ENCODE measurements at regions not wholly inside any gene's neighbourhood (a gene's known extent, or its start where the extent isn't known, plus 50 kb on each side); places are given as distances from the start of the nearest gene placed in this dataset.

DNA sequence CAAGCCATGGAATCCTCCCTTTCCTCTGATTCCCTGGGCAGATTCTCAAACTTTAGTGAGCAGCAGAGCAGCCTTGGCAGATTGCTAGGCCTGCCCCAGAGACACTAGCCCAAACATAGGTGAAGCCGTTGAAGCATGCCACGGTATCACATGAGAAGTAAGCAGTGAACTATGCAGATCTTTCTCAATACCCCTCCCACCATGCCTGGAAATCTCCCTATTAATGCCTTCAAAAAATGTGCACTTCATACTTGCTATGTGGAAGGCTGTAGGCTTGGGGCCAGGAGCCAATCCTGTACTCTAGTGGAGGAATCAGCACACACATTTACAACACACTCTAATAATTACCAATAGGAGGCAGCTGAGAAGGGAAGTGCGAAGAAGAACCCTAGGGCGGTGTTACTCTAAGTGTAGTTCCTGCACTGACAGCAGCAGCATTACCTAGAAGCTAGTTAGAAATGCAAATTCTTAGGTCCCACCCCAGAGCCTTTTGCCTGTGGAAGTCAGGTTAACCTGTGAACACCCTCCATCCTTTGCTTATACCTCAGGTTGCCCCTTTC is 305.1 kb upstream of the SPRED2 start:
- no peak for DNase-seq (ENCODE audit: low spot score)

DNA sequence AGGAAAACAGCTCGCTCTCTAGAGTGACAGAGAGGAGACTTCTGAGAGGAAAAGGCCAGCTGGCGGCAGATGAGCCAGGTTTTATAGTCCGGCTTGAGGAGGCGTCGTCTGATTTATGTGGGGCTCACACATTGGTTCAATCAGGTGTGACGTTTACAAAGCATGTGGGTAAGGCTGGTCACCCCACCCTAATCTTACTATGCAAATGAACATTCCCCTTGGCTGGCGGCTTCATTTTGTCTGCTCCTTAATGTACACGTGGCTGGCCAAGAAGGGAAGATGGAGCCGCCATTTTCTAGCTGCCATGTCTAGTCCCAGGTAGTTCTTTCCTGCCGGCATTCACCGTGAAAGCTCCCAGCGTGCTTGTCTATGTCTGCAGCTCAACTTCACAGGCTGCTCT is 299.1 kb upstream of the SPRED2 start:
- no peak for DNase-seq (ENCODE audit: low spot score)

DNA sequence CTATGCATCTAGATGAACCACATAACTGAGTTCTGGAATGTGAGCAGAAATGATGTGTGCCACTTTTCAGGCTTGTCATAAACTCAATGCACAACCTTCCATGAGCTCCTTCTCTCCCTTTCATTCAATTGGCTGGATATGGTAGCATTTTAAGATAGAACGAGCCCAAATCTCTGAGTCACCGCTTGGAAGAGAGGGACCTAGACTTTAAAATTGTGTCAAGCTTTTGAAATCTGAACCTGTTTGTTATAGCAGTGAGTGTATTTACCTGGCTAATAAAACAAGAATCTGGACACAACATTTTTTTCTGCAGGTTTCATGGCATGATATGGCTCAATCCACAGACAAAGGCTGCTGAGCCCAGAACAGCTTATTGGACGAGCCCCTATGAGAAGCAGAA is 297.8 kb upstream of the SPRED2 start:
- no peak for DNase-seq (ENCODE audit: low spot score)

DNA sequence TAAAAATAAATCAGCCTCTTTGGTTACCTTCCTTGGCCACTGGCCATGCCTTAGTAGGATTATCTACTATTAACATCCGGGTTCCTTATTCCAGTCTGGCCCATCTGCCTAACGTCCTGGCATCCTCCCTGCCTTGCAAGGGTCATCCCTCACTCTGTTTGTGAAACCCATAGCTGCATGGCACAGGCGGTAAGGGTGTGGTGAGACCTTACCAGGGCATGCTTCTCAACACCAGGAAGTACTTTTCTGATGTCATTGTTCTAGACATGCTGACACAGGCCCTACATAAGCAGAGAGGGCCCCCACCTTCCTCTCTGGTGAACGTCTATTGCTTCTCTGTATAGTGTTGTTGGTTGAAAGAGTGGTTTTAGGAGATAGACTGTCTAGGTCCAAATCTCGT is 296.8 kb upstream of the SPRED2 start:
- no peak for DNase-seq (ENCODE audit: low spot score)

DNA sequence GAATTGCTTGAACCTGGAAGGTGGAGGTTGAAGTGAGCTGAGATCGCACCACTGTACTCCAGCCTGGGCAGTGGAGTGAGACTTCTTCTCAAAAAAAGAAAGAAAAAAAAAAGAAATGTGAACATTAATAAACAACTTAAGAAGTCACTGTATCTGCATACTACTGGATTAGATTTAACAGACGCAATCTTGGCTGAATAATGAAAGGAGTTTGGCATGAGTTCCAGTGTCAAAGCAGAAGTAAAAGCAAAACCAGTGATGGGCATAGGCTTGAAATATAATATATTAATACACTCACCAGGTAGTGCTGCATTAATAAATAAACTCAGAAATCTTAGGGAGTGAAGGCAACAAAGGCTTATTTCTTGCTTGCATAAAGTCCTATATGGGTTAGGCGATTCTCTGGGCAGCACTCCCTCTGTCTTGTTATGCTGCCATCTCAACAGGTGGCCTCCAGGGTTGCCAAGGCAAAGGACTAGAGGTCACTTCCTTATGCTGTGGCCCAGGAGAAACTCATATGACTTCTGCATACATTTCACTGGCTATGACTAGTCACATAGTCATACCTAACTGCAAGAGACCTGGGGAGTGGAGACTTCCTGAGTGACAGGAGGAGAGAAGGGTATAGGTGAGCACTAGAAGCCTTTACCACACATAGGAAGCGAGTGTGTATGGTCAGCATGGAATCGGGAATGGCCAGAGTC is 296.2 kb upstream of the SPRED2 start:
- DNase-seq (ENCODE audit: low spot score), result no peak

DNA sequence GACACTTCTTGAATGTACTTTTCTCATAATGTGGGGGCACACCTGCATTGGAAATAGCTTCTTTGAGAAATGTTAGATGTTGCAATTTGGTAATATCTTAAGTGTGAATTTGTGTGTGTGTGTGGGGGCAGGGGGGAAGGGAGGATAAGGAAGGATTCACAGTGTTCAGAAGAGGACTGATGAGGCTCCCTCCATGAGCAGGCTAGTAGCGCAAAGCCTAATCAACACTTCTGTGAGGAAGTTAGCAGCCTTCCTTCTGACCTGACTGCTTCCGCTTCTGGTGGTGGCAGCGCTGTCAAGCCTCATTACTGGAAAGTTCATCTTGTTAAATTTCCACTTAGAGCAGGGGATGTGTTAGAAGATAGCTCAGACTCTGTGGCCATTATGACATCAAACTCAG is 295.4 kb upstream of the SPRED2 start:
- no peak for DNase-seq (ENCODE audit: low spot score)

DNA sequence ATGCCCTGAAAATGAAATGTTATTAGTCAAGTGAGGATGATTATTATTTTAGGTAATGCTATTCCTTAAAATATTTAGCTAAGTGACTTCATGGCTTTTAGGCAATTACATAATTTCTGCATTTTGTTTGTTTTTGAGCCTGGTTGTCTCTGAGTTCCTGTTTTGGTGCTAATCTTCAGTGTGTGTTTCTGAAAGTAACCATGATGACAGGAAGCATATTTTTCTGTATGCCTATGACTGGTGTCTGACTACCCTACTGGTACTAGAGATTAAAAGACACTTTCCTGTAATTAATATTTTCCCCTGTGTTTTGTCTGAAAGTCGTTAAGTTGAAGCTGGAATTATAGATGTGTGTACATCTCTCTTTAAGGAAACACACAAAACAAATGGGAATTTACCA is 295.0 kb upstream of the SPRED2 start:
- DNase-seq (ENCODE audit: low spot score), result no peak

DNA sequence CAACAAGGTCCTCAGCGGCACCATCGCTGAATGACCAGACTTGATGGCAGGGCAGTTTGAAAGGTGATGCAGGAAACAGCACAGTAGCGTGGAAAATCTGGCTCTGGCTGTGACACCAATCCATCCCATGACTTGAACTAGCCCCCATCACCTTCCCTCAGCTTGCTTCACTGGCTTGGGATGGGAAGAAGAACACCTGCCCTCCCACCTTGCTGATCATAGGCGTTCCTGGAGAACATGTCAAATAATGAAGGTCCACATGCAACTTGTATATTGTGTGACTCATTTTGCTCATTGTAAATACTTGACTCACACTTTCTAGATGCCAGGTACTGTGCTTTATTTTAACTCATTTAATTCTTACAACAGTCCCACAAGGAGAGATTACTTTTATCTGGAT is 292.4 kb upstream of the SPRED2 start:
- no peak for DNase-seq (ENCODE audit: low spot score)

DNA sequence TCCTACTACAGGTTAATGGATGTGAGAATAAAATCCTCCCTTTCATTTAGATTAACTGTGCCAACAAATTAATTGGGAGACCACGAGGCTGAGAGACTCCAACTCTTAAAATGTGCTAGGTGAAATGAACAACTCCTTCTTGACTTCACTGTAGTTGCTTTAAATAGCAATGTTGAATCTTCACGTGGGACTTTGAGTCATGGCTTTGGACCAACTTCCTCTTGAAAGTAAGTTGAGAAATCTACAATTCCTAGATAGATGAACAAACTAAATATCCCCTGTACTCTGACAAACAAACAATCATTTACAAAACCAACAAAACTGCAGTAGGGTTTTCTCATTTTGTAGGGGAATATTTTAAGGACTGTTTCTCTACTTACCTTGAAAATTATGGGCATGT is 291.9 kb upstream of the SPRED2 start:
- DNase-seq (ENCODE audit: low spot score), result no peak

DNA sequence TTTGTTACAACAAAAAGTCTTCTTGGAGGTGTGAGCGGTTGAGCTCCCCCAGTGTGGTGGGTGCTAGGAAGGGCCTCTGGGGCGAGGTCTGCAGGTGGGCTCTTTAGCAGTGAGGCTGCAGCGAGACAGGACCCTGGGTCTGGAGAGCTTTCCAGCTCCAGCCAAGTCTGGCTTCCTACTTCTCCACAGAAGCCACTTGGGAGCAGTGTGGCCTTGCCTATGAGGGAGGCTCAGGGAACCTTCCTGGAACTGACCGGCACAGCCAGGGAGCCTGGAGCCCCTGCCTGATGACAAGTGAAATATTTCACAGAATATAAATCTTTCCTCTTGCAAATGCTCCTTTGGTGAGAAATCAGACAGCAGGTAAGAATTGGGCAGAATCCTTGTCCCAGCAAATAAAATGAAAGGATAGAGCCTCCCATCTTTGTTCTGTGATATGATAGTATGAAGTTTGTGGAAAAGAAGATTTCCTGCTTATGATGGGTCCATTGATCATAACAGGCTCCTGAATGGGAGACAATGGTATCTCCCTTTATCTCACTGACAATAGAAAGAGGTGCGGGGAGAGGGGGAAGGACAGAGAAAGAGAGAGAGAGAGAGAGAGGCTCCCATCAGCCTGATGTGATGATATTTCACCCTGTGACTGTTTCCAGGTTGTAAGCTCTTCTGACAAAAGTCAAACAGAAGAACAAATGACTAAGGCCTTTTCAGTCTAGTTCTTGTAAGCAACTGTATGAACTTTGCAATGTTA is 289.8 kb upstream of the SPRED2 start:
- peak; percentile 26 for DNase-seq (ENCODE audit: low spot score)

DNA sequence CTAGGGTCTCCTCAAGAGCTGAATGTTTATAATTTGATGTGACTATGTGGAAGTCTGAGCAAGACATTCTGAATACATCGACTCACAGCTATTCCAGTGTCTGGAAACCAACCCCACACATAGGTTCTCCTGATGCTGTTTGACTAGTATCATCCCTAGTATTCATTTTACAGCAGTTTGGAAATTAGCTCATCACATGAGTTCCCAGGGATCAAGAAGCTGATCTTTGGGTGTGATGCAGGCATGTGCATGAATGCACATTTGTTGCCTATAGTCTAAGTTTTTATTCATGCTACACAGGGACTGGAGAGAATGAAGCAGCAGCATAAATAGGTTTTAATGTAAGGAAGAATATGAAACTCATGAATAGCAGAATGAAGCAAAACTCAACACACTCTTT is 284.3 kb upstream of the SPRED2 start:
- no peak for DNase-seq (ENCODE audit: low spot score)

DNA sequence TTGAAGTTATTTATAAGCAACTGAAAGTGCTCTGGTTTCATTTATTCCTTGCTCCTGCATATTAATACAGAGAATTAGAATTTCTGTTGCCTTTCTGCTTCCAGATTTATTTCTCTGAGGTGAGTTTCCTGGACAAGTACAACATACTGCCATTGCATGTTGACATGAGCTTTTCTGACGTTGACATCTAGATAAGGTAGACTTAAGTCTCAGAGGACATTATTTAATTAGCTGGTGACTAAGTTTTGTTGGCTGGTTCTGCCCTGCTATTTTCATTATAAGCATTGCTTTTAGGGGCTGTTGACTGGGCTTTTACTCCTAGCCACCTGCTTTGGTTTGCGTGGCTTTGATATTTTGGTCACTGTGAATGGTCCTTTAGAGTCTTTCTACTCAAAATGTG is 282.9 kb upstream of the SPRED2 start:
- DNase-seq (ENCODE audit: low spot score), result no peak

DNA sequence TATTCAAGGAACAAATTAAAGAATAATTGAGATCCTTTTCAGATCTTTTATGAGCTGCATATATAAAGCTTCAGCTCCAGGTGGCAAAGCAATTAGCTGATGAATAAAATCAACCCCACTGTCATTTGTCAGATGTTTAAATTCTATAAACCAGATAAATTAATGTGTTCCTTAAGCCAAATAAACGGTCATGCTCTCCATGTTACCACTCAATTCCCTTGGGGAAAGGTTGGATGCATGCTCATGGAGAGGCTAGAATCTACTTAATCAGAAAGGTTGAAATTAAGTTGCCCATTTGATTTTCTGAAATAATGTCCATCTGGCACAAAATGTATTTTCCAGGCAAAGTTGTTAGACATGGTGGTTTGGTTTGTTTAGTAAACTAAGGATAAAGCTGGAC is 282.5 kb upstream of the SPRED2 start:
- DNase-seq (ENCODE audit: low spot score), result no peak

DNA sequence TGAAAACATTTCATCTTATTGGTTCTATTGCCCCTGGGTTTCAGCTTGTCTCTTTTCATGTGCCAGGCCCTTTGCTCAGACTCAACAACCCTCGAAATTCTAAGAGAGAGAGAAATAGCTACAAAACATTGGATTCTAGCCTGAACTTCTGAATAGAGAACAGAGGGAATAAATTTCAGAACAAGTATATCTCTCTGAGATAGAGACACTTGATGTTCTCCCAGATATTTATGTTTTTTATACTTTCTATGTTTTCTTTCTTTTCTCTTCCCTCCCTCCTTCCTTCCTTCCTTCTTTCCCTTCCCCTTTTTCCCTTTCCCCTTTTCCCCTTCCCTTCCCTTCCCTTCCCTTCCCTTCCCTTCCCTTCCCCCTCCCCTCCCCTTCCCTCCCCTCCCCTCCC is 279.5 kb upstream of the SPRED2 start:
- DNase-seq (ENCODE audit: low spot score), result no peak

DNA sequence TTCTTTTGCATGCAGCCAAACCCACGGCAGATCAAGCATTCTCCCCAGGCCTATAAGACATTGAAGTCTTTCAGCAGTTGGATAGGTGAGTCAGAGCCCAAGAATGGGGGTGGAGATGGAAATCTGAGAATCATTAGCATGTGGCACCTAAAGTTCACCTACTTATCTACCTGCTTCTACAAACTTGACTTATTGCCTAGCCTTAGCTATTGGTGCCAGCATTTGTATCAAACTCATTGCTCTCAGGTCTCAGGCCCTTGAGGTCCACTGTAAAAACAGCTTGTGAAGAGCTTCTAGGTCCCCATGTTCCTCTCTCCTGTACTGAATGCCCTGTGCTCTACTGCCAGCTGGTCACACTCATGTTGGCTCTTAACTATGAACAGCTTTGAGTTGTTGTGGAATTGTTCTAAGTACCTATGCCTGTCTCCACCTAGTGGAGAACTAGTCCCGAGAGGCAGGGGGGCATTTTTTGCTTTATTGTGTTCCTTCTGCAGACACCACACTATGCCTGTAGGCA is 278.4 kb upstream of the SPRED2 start:
- no peak for DNase-seq (ENCODE audit: low spot score)

DNA sequence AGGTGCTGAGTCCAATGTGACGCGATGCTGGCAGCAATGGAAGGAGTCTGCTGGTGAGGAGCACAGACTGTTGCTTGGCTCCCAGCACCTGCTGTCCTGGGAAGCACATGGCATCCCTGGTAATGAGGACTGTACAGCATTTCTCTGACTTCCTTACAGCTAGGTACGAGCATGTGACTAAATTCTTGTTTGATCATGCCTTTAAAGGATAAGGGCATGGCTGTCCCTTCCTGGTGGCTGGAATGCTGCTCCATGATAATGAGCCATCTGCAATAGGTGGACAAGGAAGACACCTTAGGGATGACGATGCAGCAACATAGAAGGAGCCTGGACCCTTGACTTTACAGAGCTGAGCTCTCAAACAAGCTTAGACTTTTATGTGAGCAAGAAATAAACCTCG is 278.0 kb upstream of the SPRED2 start:
- no peak for DNase-seq (ENCODE audit: low spot score)

DNA sequence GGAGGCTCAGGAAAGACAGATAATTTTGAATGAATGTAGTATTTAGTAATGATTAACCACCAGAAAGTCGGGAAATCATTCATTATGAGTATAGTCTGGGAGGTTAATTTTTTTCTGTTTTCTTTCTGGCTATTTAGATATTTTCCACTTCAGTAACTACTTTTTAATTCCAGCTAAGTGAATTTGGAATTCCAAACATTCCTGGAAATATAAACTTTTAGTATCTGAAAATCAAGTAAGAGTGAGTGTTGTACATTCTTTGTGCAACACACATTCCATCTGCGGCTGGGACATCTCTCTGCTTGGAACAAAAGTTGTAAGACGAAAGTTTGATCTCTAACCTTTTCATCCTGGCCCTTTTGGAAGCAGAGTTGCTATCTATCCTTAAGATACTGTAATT is 275.7 kb upstream of the SPRED2 start:
- peak; percentile 42 for DNase-seq (ENCODE audit: low spot score)

DNA sequence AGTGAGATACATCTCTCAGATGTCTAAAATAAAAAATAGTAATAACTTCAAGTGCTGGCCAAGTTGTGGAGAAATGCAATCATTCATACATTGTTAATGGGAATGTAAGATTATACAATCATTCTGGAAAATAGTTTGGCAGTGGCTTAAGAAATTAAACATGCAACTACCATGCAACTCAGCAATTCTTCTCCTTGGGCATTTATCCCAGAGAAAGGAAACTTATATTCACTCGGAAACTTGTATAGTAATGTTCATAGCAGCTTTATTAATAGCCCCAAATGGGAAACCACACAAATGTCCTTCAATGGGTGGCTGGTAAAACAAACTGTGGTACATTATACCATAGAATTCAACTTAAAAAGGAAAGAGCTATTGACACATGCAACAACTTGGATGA is 274.0 kb upstream of the SPRED2 start:
- DNase-seq (ENCODE audit: low spot score), result no peak

DNA sequence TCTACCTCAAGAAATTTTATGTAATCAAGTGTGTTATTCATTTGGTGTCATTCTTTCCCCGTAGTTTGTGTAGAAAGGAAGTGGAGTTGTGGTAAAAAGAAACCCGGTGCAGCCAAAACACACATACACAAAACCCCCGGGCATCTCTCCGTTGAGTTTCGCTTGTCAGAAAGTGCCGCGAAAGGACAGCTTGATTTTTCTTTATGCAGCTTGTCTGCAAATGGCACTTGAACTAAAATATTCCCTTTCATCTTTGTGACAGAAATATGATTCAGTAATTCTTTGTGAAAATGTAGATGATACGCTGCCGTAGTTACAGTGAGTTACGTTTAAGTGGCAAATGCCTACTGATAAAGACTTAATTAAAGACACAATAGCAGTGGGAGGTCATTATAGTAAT is 268.8 kb upstream of the SPRED2 start:
- DNase-seq (ENCODE audit: low spot score), result no peak

DNA sequence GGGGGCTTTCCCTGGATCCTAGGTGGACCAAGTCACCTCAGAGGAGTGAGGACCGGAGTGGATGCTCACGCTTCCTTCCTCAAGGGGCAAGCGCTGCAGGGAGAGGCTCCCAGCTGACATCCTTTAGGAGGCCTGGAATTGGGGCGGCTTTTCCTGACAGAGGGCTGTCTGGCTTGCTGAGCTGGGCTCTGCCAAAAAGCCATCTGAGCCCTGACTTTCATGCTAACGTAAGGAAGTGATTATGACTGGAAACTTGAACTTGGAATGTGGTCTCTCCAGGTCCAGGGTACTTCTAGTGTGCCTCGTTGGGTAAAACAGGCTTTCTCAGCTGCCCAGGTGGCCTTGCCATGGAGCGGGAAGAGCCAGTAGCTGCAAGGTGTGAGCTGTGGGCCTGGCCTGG is 268.3 kb upstream of the SPRED2 start:
- DNase-seq (ENCODE audit: low spot score), result no peak

DNA sequence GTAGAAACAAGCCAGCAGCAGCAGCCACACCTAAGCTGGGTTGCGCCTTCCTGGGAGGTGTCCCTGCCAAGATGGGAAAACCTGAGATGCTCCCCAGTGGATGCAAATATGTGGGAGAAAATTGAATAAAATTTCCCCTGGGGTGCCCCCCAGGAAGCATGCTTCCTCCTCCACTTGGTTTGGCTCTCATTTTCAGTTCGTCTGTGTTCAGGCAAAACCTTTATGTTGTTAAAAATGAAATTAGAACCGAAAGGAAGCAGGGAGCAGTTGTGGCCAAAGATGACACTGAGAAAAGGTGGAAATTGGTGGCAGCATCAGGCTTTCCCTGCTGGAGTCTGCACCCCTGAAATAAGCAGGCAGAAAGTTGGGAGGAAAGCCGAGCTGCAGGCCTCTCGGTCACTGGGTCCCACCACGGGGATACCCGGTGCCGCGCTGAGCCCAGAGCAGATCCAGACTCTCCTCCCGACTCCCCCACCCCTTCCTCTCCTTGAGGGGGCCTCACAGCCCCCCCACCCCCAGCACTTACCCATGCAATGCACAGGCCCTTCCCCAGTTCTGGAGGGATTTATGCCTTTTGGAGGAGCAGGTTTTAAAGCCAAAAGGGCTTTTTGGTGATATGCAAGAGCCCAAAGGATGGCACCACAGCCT is 267.7 kb upstream of the SPRED2 start:
- DNase-seq (ENCODE audit: low spot score), result no peak

DNA sequence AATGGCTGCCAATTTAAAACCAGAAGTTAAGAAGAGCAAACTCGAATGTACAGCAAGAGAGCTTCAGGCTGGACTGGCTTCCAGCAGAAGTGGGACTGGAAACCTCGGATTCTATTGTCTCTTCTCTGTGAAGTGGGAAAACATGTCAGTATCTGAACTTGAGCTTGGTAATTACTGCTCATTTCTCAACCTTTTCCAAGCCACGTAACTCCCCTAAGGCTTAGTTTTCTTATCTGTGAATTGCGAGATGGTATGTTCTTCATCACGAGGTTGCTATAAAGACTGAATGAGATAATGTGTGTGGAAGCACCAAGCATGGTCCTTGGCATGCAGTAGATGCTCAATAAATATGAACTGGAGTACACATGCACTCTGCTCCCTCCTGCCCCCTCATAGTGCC is 259.4 kb upstream of the SPRED2 start:
- no peak for DNase-seq (ENCODE audit: low spot score)
